GM18499 (cell line): ENCODE measurements at regions not wholly inside any gene's neighbourhood (a gene's known extent, or its start where the extent isn't known, plus 50 kb on each side); places are given as distances from the start of the nearest gene placed in this dataset.

Experiments used
- ATAC-seq: cut with Tn5 transposase; IDR thresholded peaks from one replicate; pipeline ENCODE4 v1.9.1; 2021; ENCODE audit warnings: moderate number of reproducible peaks; ENCODE audit not compliant: insufficient read depth, unreplicated experiment

DNA sequence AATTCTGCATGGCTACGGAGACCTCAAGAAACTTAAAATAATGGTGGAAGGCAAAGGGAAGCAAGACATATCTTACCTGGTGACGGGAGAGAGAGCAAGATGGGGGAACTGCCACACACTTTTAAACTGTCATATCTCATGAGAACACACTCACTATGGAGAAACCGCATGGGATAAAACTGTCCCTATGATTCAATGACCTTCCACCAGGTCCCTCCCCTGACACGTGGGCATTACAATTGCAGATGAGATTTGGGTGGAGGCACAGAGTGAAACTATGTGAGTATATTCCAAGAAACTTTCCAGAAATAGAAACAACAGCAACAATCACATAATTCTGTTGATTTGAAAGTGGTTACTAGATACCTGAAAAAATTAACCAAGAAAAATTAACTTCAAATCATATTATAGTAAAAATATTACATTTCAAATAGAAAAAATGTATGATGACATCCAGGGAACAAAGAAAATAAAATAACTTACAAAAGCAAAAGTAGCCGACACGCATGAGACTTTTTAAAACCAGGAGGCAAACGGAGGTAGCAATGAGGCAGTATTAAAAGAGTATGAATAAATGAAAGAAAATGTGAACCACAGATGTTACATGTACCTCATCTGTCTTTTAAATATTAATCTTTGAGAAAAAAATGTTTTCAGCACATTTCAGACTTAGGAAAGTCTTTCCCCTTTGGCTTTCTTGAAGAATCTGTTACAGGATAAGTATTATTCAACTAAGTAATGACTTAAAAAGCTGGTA is 879.5 kb downstream of the TECRL start:
- ATAC-seq, result no peak

DNA sequence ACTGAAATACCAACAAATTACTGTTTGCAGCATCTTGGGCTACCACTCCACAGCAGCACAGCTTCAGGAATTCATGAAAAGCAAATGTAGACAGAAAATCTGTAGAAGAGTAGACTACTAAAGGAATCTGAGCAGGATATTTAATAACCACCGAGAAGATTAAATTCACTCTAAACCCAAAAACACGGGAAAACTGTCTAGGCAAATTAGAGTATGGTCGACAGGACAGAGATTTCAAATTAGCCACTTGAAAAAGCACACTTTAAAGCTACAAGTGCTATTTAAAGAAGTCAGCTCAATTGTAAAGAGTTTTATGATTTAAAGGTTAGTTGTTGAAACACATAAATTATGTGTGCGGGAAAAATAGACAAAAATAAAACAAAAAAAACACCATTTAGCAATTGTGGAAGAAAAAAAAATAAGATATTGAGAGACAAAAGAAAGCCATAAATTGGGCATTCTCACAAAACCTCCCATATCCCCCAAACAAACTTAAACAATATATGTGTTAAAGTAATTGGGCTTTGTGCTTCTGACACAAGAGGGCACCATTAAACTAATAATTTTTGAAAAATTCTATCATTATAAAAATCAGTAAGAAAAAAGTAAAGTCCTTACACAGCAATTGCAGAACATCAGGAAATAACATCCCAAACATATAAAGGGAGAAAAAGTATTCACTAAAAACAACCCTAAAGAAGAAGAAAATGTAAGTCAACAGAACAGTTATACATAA is 880.8 kb downstream of the TECRL start:
- ATAC-seq, result no peak

DNA sequence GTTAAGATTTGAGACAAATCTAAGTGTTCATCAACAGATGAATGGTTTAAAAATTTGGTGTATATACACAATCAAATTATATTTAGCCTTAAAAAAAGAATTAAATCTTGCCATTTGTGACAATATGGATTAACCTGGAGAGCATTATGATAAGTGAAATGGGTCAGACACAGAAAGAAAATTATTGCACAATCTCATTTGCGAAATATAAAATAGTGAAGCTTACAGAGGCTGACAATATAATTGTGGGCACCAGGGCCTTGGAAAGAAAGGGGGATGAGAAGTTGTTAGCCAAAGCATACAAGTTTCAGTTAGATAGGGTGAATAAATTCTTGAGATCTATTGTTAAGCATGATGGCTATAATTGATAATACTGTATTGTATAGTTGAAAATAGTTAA is 883.0 kb downstream of the TECRL start:
- ATAC-seq, result no peak

DNA sequence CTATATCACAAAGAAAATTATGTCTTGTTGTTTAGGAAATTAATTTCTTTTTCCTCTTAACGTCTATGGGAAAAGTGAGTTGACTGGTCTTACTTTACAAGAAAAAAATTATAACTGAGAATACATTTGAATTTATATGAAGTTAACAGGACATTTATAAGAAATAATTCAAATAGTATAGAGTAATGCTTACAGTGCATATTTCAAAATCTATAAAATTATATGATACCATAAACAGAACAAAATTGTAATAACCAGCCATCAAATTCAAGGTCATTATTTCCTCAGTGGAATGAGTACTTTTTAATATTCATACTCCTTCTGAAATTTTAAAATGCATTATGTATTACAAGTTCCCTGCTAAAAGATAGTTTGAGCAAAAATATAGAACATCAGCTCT is 884.5 kb downstream of the TECRL start:
- no peak for ATAC-seq

DNA sequence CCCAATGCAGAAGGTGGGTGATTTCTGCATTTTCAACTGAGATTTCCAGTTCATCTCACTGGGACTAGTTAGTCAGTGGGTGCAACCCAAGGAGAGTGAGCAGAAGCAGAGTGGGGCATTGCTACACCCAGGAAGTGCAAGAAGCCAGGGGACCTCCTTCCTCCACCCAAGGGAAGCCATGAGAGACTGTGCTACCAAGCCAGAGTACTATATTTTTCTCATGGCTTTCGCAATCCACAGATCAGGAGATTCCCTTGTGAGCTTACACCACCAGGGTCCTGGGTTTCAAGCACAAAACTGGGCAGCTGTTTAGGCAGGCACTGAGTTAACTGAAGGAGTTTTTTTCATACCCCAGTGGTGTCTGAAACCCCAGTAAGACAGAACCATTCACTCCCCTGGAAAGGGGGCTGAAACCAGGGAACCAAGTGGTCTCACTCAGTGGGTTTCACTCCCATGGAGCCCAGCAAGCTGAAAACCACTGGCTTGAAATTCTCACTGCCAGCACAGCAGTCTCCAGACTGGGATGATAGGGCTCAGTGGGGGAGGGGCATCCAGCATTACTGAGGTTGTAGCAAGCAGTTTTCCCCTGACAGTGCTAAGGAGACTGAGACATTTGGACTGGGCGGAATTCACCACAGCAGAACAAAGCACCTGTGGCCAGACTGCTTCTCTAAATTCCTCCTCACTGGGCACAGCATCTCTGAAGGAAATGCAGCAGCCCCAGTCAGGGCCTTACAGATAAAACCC is 903.4 kb downstream of the TECRL start:
- ATAC-seq, result no peak

GRCh38 chr4:63493265-63493664 is 916.0 kb downstream of the TECRL start:
- ATAC-seq, result no peak

- ATAC-seq, result no peak
Measured at GRCh38 chr4:63492515-63492914, 916.7 kb downstream of the TECRL start.

GRCh38 chr4:63464393-63464792 is 944.9 kb downstream of the TECRL start:
- no peak for ATAC-seq

- ATAC-seq, result no peak
Measured at GRCh38 chr4:63460075-63460474, 949.2 kb downstream of the TECRL start.

DNA sequence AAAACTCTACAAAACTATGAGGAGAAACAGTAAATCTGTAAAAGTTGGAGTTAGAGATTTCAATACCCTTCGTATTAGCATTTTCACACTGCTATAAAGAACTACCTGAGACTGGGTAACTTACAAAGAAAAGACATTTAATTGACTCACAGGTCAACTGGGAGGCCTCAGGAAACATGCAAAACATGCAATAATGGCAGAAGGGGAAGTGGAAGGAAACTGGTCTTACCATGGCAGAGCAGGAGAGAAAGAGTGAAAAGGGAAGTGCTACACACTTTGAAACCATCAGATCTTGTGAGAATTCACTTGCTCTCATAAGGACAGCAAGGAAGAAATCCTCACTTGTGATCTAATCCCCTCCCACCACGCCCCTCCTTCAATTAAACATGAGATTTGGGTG is 949.9 kb downstream of the TECRL start:
- no peak for ATAC-seq

DNA sequence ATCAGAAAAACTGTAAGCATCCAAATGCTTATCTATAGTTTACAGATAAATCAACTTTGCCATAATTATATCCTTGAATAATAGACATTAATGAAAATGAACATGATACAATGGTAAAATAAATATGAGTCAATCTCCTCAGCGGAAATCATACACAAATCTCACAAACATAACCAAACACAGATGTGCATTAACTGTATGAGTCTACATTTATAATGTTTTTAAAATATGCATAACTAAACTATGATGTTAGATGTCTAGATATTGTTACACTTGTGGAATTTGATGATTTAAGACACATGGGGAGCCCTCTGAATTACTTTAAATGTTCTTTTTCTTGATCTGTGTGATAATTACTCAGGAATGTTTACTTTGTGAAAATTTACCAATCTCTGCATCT is 951.2 kb downstream of the TECRL start:
- no peak for ATAC-seq

DNA sequence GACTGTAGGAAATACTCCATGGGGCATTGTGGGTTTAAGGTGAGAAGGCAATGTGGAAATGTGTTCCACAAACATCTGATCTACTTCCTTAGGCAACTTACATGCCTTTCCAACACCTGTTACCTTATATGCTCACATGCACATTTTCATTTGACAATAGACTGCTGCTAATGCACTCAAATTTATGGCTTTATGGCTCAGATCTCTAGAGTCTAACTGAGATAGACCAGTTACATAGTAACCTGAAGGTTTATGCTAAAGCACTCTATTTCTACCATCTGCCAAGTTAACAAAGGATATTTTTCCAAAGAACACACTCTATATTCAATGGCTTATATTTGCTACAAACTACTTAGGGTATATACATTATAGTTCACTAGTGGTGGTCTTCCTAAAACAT is 969.0 kb downstream of the TECRL start:
- no peak for ATAC-seq

- ATAC-seq, result no peak
Measured at GRCh38 chr4:63430105-63430504, 979.1 kb downstream of the TECRL start.

GRCh38 chr4:63396269-63396668 is 1013.0 kb downstream of the TECRL start:
- ATAC-seq, result no peak

DNA sequence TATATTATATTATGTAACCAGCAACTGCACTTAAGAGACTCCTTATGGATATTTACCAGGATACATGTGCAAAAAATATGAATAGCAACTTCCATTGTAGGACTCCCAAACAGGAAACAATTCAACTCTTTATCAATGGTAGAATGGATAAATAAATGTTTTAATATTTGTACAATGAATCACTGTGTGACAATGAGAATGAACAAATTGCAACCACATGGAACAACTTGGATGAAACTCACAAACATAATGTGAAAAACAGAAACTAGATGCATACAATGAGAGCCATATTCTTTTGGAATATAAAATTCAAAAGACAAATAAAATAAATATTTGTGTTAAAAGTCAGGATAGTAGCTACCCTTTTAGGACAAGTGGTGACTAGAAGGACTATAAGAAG is 1015.7 kb downstream of the TECRL start:
- no peak for ATAC-seq

GRCh38 chr4:63379750-63380522 is 1029.3 kb downstream of the TECRL start:
- no peak for ATAC-seq

- no peak for ATAC-seq
Measured at GRCh38 chr4:63371001-63371400, 1038.2 kb downstream of the TECRL start.

GRCh38 chr4:63361628-63362027 is 1047.6 kb downstream of the TECRL start:
- no peak for ATAC-seq

DNA sequence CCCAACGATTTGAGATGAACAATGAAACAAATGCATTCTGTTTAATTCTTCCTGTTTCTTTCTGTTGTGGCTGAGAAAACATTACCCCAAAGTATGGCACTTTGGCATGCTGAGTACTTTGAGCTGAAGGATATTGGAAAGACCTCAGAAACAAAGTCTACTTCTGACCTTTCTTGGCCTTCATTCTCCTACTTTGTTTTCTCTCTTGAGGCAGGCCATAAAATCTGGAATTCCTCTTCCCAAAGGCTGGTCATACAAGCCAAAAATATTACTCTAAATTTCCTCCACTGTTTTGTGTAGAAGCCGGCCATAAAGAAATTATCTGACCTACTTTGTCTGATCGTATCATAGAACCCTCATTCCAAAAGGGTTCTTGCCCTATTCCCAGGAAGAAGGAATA is 1048.2 kb downstream of the TECRL start:
- ATAC-seq, result no peak

DNA sequence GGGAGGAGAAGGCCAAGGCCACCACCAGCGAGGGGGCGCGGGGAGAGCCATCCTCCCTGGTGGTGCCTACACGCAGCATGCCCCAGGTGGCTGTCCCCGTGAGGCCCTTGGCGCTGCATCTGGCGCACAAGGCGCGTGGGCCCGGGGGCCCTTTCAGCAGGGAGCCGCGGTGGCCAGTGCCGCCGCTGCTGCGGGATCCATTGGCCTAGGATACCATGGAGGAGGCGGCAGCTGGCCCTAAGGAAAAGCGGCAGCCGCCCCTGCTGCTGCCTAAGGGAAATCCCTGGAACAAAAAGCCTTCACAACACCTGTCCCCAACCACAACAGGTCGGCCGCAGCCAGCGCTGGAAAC is 1059.6 kb downstream of the TECRL start:
- no peak for ATAC-seq
